ENCODE measurements at regions not wholly inside any gene's neighbourhood (a gene's known extent, or its start where the extent isn't known, plus 50 kb on each side); places are given as distances from the start of the nearest gene placed in this dataset.

GRCh38 chr2:129010262-129010661 is 691.6 kb upstream of the HS6ST1 start:
- no peak for TF ChIP-seq CTCF (IDR thresholded peaks at IDR 0.05; ENCODE audit: extremely low read depth in 1 of 2, insufficient read depth in 1 of 2, low read depth in 1 of 2, low read length in 2 of 2)
- TF ChIP-seq EZH2 (IDR thresholded peaks at IDR 0.05; ENCODE audit: borderline replicate concordance, low read depth, low read length, severe bottlenecking) = no peak
- no peak for TF ChIP-seq JUN (IDR thresholded peaks at IDR 0.05; ENCODE audit: borderline replicate concordance, insufficient read depth, insufficient read length, low read depth)
- no peak for TF ChIP-seq POLR2A (IDR thresholded peaks at IDR 0.05; ENCODE audit: low read depth, low read length)
- no peak for TF ChIP-seq POLR2AphosphoS5 (IDR thresholded peaks at IDR 0.05; ENCODE audit: insufficient read depth, low read depth, low read length)
- no peak for TF ChIP-seq FOS (IDR thresholded peaks at IDR 0.05; ENCODE audit: borderline replicate concordance, insufficient read depth, low read length)
- no peak for TF ChIP-seq MAX (IDR thresholded peaks at IDR 0.05; ENCODE audit: insufficient read depth, insufficient read length)
- TF ChIP-seq MYC (IDR thresholded peaks at IDR 0.05; ENCODE audit: low read depth, low read length) = no peak
- no peak for TF ChIP-seq GATA2 (IDR thresholded peaks at IDR 0.05; ENCODE audit: insufficient read depth, insufficient read length, low read depth, low read length)
